ENCODE measurements at regions not wholly inside any gene's neighbourhood (a gene's known extent, or its start where the extent isn't known, plus 50 kb on each side); places are given as distances from the start of the nearest gene placed in this dataset.

DNA sequence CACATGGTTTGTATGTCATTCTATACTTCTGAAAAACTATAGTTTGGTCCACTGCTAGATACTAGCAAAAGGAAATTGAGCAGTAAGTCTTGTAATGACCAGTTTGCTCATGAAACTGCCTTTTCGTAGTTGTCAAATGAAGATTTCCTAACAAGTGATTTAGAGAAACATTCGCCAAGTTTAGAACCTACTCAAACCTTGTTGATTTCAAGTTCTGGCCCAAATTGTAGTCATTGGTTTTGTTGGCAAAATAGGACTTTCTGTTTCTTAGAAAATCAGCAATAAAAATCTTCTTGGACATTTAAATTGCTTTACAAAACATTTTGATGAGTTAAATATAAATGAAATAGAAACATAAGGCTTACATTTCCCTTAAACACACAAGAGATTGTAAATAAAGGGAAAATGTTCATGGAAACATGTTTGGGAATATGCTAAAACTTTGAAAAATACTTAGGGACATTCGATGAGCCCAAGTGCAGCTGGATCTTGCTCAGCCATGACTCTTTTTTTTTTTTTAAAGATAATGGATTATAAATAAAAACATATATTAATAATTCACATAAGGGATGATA lies 178.5 kb upstream of the LYPLAL1 start:
- TF ChIP-seq EZH2 (IDR thresholded peaks at IDR 0.05) (no peak), POLR2AphosphoS5 (IDR thresholded peaks at IDR 0.05; ENCODE audit: borderline replicate concordance, low read depth, low read length) (no peak)
